Heart left ventricle (tissue), 13 donors: ENCODE measurements at regions not wholly inside any gene's neighbourhood (a gene's known extent, or its start where the extent isn't known, plus 50 kb on each side); places are given as distances from the start of the nearest gene placed in this dataset.

Source experiments
- CTCF ChIP-seq, 12 donors: fragments of 200-600 bp; sonication (generic) in 4 of 12; IDR thresholded peaks; one replicate each; pipeline versions ENCODE4 v1.5.0 to v1.8.0; 2018 to 2022; ENCODE audit warnings: antibody characterized with exemption in 12 of 12, mild to moderate bottlenecking in 5 of 12
- POLR2A ChIP-seq, 2 donors: fragments of 450-650 bp; IDR thresholded peaks; one replicate each; pipeline ENCODE4 v1.6.1; 2017; ENCODE audit warnings: antibody characterized with exemption in 2 of 2, mild to moderate bottlenecking in 2 of 2, moderate library complexity in 2 of 2
- donor health status: ischemic (EF 13 %, LVEDD 7.1; RV severe dilation, severe dysfunction).
- donor health status: DM: no; HTN: yes; CAD: no.
- donor health status: DM: no; HTN: no; CAD: no.
- donor health status: ischemic (EF 25% LVEDD 6.9; RV normal size, moderate dysfunction).
- donor health status: ischemic (EF 25% LVEDD 5.7; RV mildly dilated, moderate dysfunction).
- donor health status: ischemic (EF 35%, LVEDD 5.7; RV mildly dilated, moderate dysfunction).
- donor health status: nonischemic (EF 11% LVEDD 7.7; RV severe dilation, severe dysfunction).
- donor health status: DM: yes; HTN: yes; CAD: no.
- donor health status: PGD.
- donor health status: ischemic (EF 29% LVEDD 5.4; RV normal size, mild dysfunction).
- donor health status: nonischemic (EF 23%, LVEDD 6.1; RV moderate dilation, normal function).

- no peak for TF ChIP-seq CTCF (IDR thresholded peaks at IDR 0.05)
- TF ChIP-seq POLR2A (IDR thresholded peaks at IDR 0.05): no peak
Observed at GRCh38 chr17:70261170-70261569, 91.8 kb downstream of the KCNJ2 start.
